ENCODE measurements at regions not wholly inside any gene's neighbourhood (a gene's known extent, or its start where the extent isn't known, plus 50 kb on each side); places are given as distances from the start of the nearest gene placed in this dataset.

GRCh38 chr1:239772446-239772845 lies 319.2 kb upstream of the FMN2 start:
- TF ChIP-seq EP300 (IDR thresholded peaks at IDR 0.05) (no peak), POLR2A (IDR thresholded peaks at IDR 0.05) (no peak), CTCF (IDR thresholded peaks at IDR 0.05) (no peak)
